Hypothalamus (tissue), 51 donors: ENCODE measurements at regions not wholly inside any gene's neighbourhood (a gene's known extent, or its start where the extent isn't known, plus 50 kb on each side); places are given as distances from the start of the nearest gene placed in this dataset.

Experiments used
- DNase-seq, 51 donors: peaks; one replicate each; lab custom pipeline; 2025; lab: John Stamatoyannopoulos, UW

- peak in 1 of 51 donors; percentile 39 for DNase-seq
These were observed 76.5 kb upstream of the ADRB1 start for GRCh38 chr10:113967126-113967525.

DNA sequence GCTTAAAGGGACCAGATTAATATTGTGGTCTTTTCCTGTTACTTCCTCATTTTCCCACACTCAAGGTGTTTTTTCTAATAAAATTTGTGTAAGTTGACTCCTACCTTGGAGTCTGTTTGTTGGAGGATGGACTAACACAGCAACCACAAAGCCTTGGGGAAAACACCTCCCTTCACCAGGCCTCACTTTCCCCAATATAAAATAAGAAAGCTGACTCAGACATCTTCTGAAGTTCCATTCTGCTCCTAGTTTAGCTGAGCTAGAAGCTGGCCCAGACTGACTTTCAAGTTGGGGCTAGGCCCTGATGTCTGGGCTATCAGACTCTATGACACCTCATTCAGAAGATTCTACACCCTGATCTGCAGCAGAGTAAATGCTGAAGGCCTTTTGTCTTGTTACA is 73.0 kb upstream of the ADRB1 start:
- no peak for DNase-seq

- DNase-seq = no peak
These were observed 72.2 kb upstream of the ADRB1 start for GRCh38 chr10:113971349-113971973.

GRCh38 chr10:113977174-113977573 is 66.5 kb upstream of the ADRB1 start:
- no peak for DNase-seq

GRCh38 chr10:113978802-113979201 is 64.9 kb upstream of the ADRB1 start:
- peak in 40 of 51 donors; percentile 14 to 84 (median 52) for DNase-seq

- DNase-seq = peak in 6 of 51 donors; percentile 17 to 37 (median 32)
These were observed 64.3 kb upstream of the ADRB1 start for GRCh38 chr10:113979409-113979808.

DNA sequence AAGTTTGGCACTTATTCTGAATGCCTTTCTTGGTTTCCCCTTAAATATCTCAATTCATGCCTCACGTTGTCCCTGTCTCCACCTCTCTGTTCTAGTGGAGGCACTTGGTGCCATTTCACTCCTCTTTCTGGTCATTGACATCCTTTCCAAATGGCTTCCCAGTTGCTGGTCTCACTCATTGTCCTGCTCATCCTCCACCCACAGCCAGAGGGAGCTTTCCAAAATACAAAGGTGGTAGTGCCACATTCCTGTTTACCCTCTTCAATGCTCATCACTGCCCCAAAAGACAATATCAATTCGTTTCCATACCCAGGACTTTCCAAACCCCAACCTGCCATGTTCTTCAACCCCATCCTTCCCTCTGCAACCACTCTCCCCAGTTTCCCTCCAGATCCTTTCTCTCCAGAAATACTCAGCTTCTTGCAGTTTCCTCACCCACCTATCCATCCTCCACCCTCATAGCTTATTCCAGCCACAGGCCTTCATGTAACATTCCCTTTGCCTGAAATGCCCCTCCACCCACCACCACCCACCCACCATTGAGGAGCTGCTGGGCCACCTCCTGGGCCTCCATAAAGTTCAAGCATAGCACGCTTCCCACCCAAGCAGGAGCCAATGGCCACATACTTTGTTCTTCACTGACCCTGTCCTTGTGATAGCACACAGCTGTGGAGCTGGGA is 63.1 kb upstream of the ADRB1 start:
- DNase-seq = no peak

GRCh38 chr10:113982296-113982695 is 61.4 kb upstream of the ADRB1 start:
- DNase-seq = no peak

DNA sequence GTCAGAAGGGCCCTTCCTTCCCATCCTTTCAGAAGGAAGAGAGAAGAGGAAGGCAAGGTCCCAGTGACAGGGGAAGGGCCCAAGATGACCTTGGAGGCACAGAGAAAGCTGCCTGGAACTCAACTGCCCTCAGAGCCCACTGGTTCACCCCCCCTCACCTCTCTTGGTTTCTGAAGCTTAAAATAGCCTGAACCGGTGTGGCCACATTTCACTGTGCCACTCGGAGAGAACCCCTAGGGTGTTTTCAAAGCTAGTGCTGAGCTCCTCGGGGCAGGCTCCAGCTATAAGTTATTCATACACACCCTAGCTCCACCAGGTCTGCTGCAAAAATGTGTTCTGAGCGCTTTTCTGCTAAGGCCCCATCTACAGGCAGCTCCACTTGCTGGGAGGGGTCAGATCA is 60.9 kb upstream of the ADRB1 start:
- DNase-seq = no peak

DNA sequence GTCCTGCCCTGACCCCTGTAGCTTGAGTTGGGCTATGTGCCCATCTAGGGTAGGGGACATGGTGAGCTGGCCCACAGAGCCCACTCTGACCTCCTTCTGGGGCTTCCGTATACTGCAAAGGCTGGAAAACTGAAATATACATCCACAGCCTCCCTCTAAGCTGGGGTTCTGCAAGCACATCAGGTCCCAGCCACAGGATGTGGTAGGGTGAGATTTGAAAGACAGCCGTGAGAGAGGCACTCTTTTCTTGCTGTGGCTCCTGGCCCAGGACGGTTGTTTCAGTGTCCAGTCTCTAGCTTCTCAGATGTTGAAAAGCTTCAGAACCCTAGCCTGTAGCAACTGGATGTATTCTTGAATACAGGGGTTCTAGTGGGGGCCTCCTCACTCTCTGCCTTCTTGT is 60.1 kb upstream of the ADRB1 start:
- no peak for DNase-seq

- no peak for DNase-seq
These were observed 58.3 kb upstream of the ADRB1 start for GRCh38 chr10:113985297-113985844.

GRCh38 chr10:113986316-113986715 is 57.4 kb upstream of the ADRB1 start:
- DNase-seq = no peak

DNA sequence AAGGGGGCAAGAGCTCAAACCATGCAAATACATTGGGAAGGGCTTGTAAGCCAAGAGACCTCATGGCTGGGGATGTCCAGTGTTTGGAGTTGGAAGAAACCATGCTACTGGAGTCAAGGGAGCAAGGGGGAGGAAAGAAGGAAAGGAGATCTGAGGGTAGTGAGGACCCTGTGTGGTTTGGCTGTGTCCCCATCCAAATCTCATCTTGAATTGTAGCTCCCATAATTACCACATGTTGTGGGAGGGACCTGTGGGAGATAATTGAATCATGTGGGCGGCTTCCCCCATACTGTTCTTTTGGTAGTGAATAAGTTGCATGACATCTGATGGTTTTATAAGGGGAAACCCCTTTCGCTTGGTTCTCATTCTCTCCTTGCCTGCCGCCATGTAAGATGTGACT is 56.5 kb upstream of the ADRB1 start:
- no peak for DNase-seq

GRCh38 chr10:113987805-113988204 is 55.9 kb upstream of the ADRB1 start:
- peak in 2 of 51 donors; percentile 5 for DNase-seq

- DNase-seq = no peak
These were observed 55.1 kb upstream of the ADRB1 start for GRCh38 chr10:113988535-113988934.

DNA sequence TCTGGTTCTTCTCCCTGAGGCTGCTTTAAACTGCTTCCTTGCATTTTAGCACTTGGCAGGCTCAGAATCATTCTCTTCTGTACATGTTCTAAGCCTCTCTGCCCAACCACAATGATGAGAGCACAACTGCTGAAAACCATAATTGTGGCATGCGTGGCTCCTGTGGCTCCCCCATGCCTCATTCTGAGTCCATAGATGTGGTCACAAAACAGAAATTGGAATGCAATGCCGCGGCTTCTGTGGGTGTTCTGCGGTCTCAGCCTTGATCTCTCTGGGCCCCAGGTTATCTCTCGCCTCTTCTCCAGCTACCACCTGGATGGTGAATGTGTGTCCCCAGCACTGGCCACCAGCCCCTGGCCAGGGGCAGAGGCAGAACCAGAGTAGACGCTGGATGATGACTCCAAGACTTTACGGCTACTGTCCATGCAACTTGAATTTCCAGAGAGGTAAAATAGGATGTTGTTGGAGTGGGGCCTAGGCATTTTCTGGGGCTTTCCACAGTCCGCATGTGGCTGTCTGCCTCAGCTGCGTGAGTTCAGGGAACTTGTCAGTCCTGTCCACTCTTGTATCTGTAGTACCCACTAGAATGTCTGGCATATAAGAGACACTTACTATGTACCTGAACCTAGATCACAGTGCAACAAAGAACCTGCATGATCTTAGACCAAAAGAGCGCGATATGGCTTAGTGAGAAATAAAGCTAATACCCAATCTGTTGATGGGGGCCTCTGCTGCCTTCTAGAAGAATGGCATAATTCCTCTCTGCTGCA is 52.4 kb upstream of the ADRB1 start:
- DNase-seq = no peak

- no peak for DNase-seq
These were observed 51.1 kb upstream of the ADRB1 start for GRCh38 chr10:113992471-113993011.

DNA sequence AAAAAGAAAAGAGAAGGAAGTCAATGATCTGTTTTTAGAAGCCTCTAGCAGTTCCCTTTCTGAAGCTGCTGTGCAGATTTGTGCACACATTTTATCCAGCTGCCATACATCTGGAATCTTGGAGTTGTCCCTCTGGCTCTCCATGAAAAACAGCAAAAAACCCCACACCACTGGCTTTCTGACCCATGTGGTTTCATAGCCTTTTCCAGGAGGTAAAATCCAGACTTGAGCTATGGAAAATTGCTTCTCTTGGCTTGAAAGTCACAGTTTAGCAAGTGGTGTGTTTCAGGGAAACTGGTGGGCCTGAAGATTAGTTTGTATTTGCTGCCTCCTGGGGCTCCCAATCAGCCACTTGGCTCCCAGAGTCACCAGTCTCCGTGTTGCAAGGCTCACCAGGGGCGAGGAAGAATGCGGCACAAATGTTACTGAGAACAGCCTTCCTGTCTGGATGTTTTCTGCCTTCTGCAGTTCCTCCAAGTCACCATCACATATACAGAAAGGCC is 50.1 kb upstream of the ADRB1 start:
- DNase-seq = peak in 1 of 51 donors; percentile 3
